HG03095 (cell line): ENCODE measurements at regions not wholly inside any gene's neighbourhood (a gene's known extent, or its start where the extent isn't known, plus 50 kb on each side); places are given as distances from the start of the nearest gene placed in this dataset.

Experiments used
- ATAC-seq: cut with Tn5 transposase; IDR thresholded peaks from one replicate; pipeline ENCODE4 v1.9.1; 2021; ENCODE audit warnings: moderate library complexity; ENCODE audit not compliant: unreplicated experiment

DNA sequence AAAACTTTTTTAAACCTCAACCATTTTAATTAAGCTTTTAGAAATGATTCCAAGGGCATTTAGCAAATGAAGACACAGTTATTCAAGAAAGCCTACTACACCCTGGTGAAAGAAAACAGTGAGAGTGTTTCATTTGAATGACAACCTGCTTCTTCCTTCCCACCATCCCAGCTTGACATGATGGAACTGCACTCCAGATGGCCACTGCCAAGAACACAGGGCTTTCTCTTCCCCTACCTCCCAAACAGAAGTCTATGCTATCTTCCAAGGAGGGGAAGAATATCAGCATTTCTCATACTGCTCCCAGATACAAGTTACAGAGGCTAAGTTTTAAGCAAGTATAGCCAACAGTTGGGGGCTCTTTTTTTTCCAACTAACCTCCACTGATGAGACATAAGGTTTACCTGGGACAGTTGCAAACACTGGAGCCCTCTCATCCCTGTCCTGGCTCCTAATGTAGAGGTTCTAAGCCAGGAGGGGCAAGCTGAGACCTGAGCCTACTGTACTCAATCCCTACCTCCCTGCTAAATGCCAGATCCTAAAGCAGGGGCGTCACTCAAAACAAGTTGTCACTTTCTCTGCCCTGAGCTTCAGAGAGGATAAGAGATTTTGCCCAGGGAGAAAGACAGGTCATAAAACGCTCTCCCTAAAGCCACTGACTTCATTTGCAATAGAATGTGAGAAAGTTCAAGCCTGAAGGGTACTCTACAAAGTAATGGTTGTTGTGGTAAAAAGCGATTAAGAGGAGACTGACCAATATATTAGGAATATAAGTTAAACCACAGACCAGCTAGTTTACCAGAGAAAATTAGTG lies 88.5 kb upstream of the SLC27A6 start:
- no peak for ATAC-seq

- ATAC-seq = no peak
These were observed 87.8 kb upstream of the SLC27A6 start for GRCh38 chr5:128877476-128877875.

- ATAC-seq = no peak
These were observed 83.7 kb upstream of the SLC27A6 start for GRCh38 chr5:128881502-128882018.

DNA sequence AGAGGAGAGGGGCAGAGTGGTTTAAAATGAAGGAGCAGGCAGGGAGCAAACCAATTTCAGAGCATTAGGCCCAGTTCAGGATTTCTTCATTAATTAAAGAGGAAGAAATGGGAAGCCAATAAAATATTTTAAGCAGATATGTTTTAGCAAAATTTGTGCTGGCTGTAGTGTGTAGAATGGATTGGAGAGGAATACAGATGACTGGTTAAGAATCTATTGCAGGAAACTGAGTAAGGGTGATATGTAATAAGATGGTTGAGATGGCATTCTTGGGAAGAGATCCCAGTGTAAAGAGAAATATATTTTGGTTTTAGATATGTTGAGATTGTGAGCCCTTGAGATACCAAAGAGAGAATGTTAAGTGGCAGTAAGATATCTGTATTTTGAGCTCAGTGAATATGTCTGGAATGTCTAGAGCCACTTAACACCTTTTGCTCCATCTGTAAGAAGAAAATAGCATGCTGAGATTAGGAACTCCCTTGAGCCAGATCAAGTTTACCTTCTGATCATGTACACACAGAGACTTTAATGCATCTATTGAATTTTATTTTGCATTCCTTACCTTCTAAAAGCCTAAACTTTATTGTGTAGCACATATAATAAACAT lies 79.5 kb upstream of the SLC27A6 start:
- no peak for ATAC-seq

DNA sequence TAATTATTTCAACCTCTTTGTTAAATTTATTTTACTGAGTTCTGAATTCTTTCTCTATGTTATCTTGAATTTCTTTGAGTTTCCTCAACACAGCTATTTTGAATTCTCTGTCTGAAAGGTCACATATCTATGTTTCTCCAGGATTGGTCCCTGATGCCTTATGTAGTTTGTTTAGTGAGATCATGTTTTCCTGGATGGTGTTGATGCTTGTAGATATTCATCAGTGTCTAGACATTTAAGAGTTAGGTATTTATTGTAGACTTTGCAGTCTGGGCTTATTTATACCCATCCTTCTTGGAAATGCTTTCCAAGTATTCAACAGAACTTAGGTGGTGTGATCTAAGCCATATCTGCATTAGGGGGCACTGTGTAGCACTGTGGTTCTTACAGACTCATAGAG lies 70.2 kb upstream of the SLC27A6 start:
- ATAC-seq = no peak

DNA sequence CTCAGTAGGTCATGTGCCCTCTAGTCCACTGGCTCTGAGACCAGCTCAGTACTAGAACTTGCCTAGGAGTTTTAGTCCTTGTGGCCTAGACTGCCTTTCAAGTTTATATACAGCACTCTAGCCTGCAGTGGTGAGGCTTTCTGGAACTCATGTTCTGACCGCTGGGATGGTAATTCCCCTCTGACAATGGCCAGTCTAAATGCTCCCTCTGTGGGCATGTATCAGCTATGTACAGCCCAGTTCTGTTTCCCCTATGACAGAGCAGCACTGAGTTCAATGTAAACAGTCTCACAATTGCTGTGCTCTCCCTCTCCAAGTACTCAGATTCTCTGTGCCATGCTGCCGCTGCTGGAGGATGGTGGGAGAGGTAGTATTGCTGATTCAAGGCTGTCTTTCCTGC lies 68.6 kb upstream of the SLC27A6 start:
- no peak for ATAC-seq

DNA sequence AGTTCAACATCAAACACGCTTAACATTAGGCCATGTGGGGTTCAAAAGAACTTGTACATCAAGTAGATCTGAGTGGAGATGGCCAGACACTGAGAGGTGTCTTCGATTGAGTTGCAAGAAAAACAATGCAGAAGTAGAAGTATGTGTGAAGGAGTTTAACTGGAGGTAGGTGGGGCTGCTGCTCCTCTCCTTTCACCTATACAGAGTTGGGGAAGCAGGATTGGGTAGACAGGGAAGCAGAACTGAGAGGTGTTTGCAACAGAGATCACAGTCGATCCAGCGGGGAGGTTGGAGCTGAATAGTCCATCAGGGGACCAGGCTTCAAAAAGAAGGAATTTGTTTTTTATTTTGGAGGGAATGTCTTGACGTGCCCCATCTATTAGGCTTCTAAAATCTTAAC lies 61.7 kb upstream of the SLC27A6 start:
- no peak for ATAC-seq

- ATAC-seq = peak; percentile 9
These were observed 60.3 kb upstream of the SLC27A6 start for GRCh38 chr5:128904805-128905567.

GRCh38 chr5:128905568-128906110 lies 59.6 kb upstream of the SLC27A6 start:
- peak; percentile 87 for ATAC-seq

GRCh38 chr5:128913551-128913950 lies 51.7 kb upstream of the SLC27A6 start:
- ATAC-seq = peak; percentile 74
